ENCODE measurements at regions not wholly inside any gene's neighbourhood (a gene's known extent, or its start where the extent isn't known, plus 50 kb on each side); places are given as distances from the start of the nearest gene placed in this dataset.

- TF ChIP-seq CTCF (IDR thresholded peaks at IDR 0.05; ENCODE audit: poor library complexity) (no peak), EZH2phosphoT487 (IDR thresholded peaks at IDR 0.05; ENCODE audit: low read depth, severe bottlenecking, unreplicated experiment) (no peak), EZH2 (IDR thresholded peaks at IDR 0.05; ENCODE audit: borderline replicate concordance) (no peak)
Measured at GRCh38 chr15:97648728-97649127, 311.8 kb upstream of the ARRDC4 start.
